ENCODE measurements at regions not wholly inside any gene's neighbourhood (a gene's known extent, or its start where the extent isn't known, plus 50 kb on each side); places are given as distances from the start of the nearest gene placed in this dataset.

DNA sequence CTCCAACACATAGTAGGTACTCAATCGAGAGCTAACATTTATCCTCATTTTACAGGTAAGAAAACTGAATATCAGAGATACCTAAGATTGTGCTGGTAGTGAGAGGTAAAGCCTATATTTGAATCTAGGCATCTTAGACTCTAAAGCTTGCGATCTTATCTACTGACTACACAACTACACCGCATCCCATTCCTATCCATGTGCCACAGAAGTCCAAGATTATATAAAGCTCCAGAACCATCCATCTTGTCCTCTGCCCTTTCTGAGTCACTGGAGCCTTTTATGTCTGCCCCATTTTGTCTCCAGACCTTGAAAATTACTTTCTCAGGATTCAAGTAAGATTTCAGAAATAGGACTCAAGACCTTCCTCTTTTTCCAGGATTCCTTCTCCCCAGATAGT lies 84.4 kb downstream of the OR5AK2 start (continued):
- TF ChIP-seq RAD21 (IDR thresholded peaks at IDR 0.05; ENCODE audit: low read depth) = no peak
- no peak for TF ChIP-seq SRF (IDR thresholded peaks at IDR 0.05; ENCODE audit: low read depth)
- TF ChIP-seq SP1 (IDR thresholded peaks at IDR 0.05; ENCODE audit: low read depth) = no peak
- no peak for TF ChIP-seq FOSL1 (IDR thresholded peaks at IDR 0.05; ENCODE audit: low read depth)
- TF ChIP-seq POLR2AphosphoS5 (IDR thresholded peaks at IDR 0.05; ENCODE audit: low read depth, low read length) = no peak
- TF ChIP-seq, protein P1, sequence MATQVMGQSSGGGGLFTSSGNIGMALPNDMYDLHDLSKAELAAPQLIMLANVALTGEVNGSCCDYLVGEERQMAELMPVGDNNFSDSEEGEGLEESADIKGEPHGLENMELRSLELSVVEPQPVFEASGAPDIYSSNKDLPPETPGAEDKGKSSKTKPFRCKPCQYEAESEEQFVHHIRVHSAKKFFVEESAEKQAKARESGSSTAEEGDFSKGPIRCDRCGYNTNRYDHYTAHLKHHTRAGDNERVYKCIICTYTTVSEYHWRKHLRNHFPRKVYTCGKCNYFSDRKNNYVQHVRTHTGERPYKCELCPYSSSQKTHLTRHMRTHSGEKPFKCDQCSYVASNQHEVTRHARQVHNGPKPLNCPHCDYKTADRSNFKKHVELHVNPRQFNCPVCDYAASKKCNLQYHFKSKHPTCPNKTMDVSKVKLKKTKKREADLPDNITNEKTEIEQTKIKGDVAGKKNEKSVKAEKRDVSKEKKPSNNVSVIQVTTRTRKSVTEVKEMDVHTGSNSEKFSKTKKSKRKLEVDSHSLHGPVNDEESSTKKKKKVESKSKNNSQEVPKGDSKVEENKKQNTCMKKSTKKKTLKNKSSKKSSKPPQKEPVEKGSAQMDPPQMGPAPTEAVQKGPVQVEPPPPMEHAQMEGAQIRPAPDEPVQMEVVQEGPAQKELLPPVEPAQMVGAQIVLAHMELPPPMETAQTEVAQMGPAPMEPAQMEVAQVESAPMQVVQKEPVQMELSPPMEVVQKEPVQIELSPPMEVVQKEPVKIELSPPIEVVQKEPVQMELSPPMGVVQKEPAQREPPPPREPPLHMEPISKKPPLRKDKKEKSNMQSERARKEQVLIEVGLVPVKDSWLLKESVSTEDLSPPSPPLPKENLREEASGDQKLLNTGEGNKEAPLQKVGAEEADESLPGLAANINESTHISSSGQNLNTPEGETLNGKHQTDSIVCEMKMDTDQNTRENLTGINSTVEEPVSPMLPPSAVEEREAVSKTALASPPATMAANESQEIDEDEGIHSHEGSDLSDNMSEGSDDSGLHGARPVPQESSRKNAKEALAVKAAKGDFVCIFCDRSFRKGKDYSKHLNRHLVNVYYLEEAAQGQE (IDR thresholded peaks at IDR 0.05; ENCODE audit: low read depth) = no peak
- no peak for TF ChIP-seq EZH2 (IDR thresholded peaks at IDR 0.05)
- TF ChIP-seq ELF1 (IDR thresholded peaks at IDR 0.05; ENCODE audit: borderline replicate concordance, low read depth) = no peak

DNA sequence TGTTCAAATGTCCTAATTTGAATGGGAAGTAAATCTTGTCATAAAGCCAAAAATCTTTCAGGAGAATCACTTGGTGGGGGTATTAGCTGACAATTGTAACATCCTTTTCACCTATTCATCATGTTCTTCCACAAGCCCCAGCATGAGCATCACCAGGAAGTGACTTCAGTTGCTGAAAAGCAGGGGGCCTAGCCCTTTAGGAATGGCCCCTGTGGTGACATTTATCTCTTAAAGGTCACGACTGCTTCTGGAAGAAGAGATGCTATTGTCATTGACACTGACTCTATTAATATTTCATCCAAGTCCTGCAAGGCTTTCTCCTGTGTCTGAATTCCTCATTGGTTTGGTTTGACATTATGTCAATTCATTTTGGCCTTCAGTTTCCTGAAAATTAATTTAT lies 92.6 kb downstream of the OR5AK2 start:
- H3K9me3 ChIP-seq (ENCODE audit: control insufficient read depth in 1 of 2, insufficient read depth in 1 of 2, low read depth in 1 of 2, low read length in 2 of 2) = no peaks in the 10 kb centered on the region
- RAD21 ChIA-PET (ENCODE audit: low non-redundant PET in 1 of 2, low total read pairs in 2 of 2, uncharacterized antibody in 2 of 2, unreplicated experiment in 2 of 2) = no interaction called here
- H3K4me3 ChIP-seq (replicated peaks in 1 of 2; ENCODE audit: low read depth in 1 of 2, low read length in 2 of 2) = no peak overlapping the region
- H3K4me2 ChIP-seq (ENCODE audit: low read length) = no peak overlapping the region
- no peaks in the 10 kb centered on the region for H3K9me2 ChIP-seq (ENCODE audit: insufficient read depth)
- DNase-seq (ENCODE audit: low read depth, low spot score) (no peak), ATAC-seq (no peak)
- H3K9ac ChIP-seq (ENCODE audit: low read length) = no peak overlapping the region
- CTCF ChIA-PET = no interaction called here
- BruUV-seq (replicated peaks) = no TSS peak
- H3K4me1 ChIP-seq (ENCODE audit: control insufficient read depth in 1 of 2, insufficient read depth in 2 of 2, low read length in 2 of 2) = no peaks in the 10 kb centered on the region
- no peak overlapping the region for H3K27ac ChIP-seq (ENCODE audit: low read depth, low read length)
- intact Hi-C loops (cut with micrococcal nuclease) = no loop called here
- H4K20me1 ChIP-seq (ENCODE audit: insufficient read depth) = no peaks in the 10 kb centered on the region
- POLR2A ChIA-PET = no interaction called here
- TF ChIP-seq, protein P1 (IDR thresholded peaks at IDR 0.05; ENCODE audit: low read depth) = no peak
- TF ChIP-seq EZH2phosphoT487 (IDR thresholded peaks at IDR 0.05; ENCODE audit: borderline replicate concordance) (no peak), YY1 (IDR thresholded peaks at IDR 0.05; ENCODE audit: extremely low read depth, insufficient replicate concordance, low read depth, low read length) (no peak), POLR2AphosphoS5 (IDR thresholded peaks at IDR 0.05; ENCODE audit: low read depth, low read length) (no peak), CEBPB (IDR thresholded peaks at IDR 0.05; ENCODE audit: low read depth) (no peak), TCF7L2 (IDR thresholded peaks at IDR 0.05; ENCODE audit: borderline replicate concordance, extremely low read depth, insufficient read depth, insufficient read length) (no peak), SRF (IDR thresholded peaks at IDR 0.05; ENCODE audit: low read depth) (no peak), ELF1 (IDR thresholded peaks at IDR 0.05; ENCODE audit: borderline replicate concordance, low read depth) (no peak), FOSL1 (IDR thresholded peaks at IDR 0.05; ENCODE audit: low read depth) (no peak), SIN3A (IDR thresholded peaks at IDR 0.05; ENCODE audit: low read depth) (no peak)
- TF ChIP-seq, protein P2, sequence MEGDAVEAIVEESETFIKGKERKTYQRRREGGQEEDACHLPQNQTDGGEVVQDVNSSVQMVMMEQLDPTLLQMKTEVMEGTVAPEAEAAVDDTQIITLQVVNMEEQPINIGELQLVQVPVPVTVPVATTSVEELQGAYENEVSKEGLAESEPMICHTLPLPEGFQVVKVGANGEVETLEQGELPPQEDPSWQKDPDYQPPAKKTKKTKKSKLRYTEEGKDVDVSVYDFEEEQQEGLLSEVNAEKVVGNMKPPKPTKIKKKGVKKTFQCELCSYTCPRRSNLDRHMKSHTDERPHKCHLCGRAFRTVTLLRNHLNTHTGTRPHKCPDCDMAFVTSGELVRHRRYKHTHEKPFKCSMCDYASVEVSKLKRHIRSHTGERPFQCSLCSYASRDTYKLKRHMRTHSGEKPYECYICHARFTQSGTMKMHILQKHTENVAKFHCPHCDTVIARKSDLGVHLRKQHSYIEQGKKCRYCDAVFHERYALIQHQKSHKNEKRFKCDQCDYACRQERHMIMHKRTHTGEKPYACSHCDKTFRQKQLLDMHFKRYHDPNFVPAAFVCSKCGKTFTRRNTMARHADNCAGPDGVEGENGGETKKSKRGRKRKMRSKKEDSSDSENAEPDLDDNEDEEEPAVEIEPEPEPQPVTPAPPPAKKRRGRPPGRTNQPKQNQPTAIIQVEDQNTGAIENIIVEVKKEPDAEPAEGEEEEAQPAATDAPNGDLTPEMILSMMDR (IDR thresholded peaks at IDR 0.05 in 2 of 3, conservative IDR thresholded peaks at IDR 0.05 in 1 of 3; ENCODE audit: borderline replicate concordance in 1 of 3, insufficient read depth in 1 of 3, low read depth in 2 of 3, low read length in 2 of 3) = no peak
- TF ChIP-seq, protein P3, sequence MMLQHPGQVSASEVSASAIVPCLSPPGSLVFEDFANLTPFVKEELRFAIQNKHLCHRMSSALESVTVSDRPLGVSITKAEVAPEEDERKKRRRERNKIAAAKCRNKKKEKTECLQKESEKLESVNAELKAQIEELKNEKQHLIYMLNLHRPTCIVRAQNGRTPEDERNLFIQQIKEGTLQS (IDR thresholded peaks at IDR 0.05) = no peak
- H3K79me2 ChIP-seq (ENCODE audit: insufficient read depth, low read length) = no peaks in the 10 kb centered on the region
- no peaks in the 10 kb centered on the region for H3K36me3 ChIP-seq (ENCODE audit: control insufficient read depth in 1 of 2, insufficient read depth in 2 of 2, low read length in 2 of 2)
- 0 out of 2 replicates have a peak, but pooled peaks cover 2% of the 10 kb centered on the region for H3K27me3 ChIP-seq (ENCODE audit: insufficient read depth, low read length)
- no peak overlapping the region for H2AFZ ChIP-seq (ENCODE audit: low read depth, low read length, poor library complexity, severe bottlenecking)

Measured in HCT116 (cell line).